Smooth muscle cell (in vitro differentiated cells): ENCODE measurements at regions not wholly inside any gene's neighbourhood (a gene's known extent, or its start where the extent isn't known, plus 50 kb on each side); places are given as distances from the start of the nearest gene placed in this dataset.

Source experiments
- DNase-seq: peaks from one replicate; lab custom pipeline; 2025; ENCODE audit not compliant: unreplicated experiment; lab: John Stamatoyannopoulos, UW
- H2AFZ ChIP-seq: fragments of 200-600 bp; sonication (generic); 2 replicates; pipeline ENCODE4 v1.6.0; 2016; ENCODE audit warnings: antibody characterized with exemption, low read depth, mild to moderate bottlenecking
- H3F3A ChIP-seq: fragments of 200-600 bp; sonication (generic); 2 replicates; pipeline ENCODE4 v1.6.0; 2017; ENCODE audit warnings: antibody characterized with exemption, low read depth
- H3K27ac ChIP-seq: fragments of 200-600 bp; sonication (generic); 2 replicates; pipeline ENCODE4 v1.5.1; 2016; ENCODE audit warnings: low read depth, mild to moderate bottlenecking
- H3K27me3 ChIP-seq: fragments of 200-600 bp; sonication (generic); 2 replicates; pipeline ENCODE4 v1.6.1; 2016; ENCODE audit warnings: low read depth, mild to moderate bottlenecking
- H3K36me3 ChIP-seq: fragments of 200-600 bp; sonication (generic); 2 replicates; pipeline ENCODE4 v1.5.1; 2016; ENCODE audit warnings: low read depth
- H3K4me1 ChIP-seq: fragments of 200-600 bp; sonication (generic); 2 replicates; pipeline ENCODE4 v1.5.1; 2016; ENCODE audit warnings: low read depth
- H3K4me2 ChIP-seq: fragments of 200-600 bp; sonication (generic); 2 replicates; pipeline ENCODE4 v1.6.0; 2016; ENCODE audit warnings: mild to moderate bottlenecking
- H3K4me3 ChIP-seq: fragments of 200-600 bp; sonication (generic); 2 replicates; pipeline ENCODE4 v1.5.1; 2016; ENCODE audit warnings: mild to moderate bottlenecking
- H3K79me2 ChIP-seq: fragments of 200-600 bp; sonication (generic); 2 replicates; pipeline ENCODE4 v1.6.0; 2016; ENCODE audit warnings: low read depth, mild to moderate bottlenecking
- H3K9ac ChIP-seq: fragments of 200-600 bp; sonication (generic); 2 replicates; pipeline ENCODE4 v1.6.0; 2016; ENCODE audit warnings: low read depth
- H3K9me3 ChIP-seq: fragments of 200-600 bp; sonication (generic); replicated peaks from 2 replicates; pipeline ENCODE4 v1.5.1; 2016; ENCODE audit warnings: low read depth
- H4K20me1 ChIP-seq: fragments of 200-600 bp; sonication (generic); 2 replicates; pipeline ENCODE4 v1.6.0; 2016; ENCODE audit warnings: low read depth
- WGBS: methylation state at CpG from one replicate; pipeline ENCODE4 v1.1.7; 2016; ENCODE audit warnings: low lambda C conversion rate; 5-methylcytosine and 5-hydroxymethylcytosine counted together
- TF ChIP-seq, protein P1 (sequence below): fragments of 200-600 bp; sonication (generic); IDR thresholded peaks from 2 replicates; pipeline ENCODE4 v1.5.1; 2017; ENCODE audit warnings: borderline replicate concordance, mild to moderate bottlenecking, antibody characterized with exemption; ENCODE audit not compliant: insufficient read depth, poor library complexity, severe bottlenecking

DNA sequence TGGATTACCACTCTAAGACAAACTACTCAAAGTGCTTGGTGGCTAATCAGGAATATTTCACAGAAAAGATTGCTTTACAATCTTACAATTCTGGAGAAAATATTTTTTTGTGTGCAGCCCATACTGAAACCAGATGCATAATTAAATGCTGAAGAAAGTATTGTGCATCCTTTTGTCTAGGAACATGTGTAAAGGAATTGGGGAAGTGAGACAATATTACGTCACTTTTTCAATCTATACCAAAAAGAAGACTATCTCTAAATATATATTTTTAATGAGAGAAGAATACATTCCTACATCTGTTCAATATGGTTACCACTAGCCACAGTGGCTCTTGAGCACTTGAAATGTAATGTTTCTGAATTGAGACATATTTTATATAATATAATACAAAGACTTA lies 992.5 kb upstream of the ADGRB3 start:
- no peak overlapping the region for H3K4me3 ChIP-seq
- TF ChIP-seq, protein P1, sequence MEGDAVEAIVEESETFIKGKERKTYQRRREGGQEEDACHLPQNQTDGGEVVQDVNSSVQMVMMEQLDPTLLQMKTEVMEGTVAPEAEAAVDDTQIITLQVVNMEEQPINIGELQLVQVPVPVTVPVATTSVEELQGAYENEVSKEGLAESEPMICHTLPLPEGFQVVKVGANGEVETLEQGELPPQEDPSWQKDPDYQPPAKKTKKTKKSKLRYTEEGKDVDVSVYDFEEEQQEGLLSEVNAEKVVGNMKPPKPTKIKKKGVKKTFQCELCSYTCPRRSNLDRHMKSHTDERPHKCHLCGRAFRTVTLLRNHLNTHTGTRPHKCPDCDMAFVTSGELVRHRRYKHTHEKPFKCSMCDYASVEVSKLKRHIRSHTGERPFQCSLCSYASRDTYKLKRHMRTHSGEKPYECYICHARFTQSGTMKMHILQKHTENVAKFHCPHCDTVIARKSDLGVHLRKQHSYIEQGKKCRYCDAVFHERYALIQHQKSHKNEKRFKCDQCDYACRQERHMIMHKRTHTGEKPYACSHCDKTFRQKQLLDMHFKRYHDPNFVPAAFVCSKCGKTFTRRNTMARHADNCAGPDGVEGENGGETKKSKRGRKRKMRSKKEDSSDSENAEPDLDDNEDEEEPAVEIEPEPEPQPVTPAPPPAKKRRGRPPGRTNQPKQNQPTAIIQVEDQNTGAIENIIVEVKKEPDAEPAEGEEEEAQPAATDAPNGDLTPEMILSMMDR: no peak
- no peak overlapping the region for H3K4me2 ChIP-seq
- no peaks in the 10 kb centered on the region for H4K20me1 ChIP-seq
- no peak overlapping the region for H2AFZ ChIP-seq
- no peak overlapping the region for H3K9ac ChIP-seq
- H3K4me1 ChIP-seq: no peaks in the 10 kb centered on the region
- H3K27me3 ChIP-seq: no peaks in the 10 kb centered on the region
- WGBS: 96% methylated on average over 1 of the region's 1 CpG
- no peaks in the 10 kb centered on the region for H3K36me3 ChIP-seq
- H3K79me2 ChIP-seq: no peaks in the 10 kb centered on the region
- no peaks in the 10 kb centered on the region for H3K9me3 ChIP-seq
- H3K27ac ChIP-seq: no peak overlapping the region
- no peaks in the 10 kb centered on the region for H3F3A ChIP-seq
- no peak for DNase-seq

DNA sequence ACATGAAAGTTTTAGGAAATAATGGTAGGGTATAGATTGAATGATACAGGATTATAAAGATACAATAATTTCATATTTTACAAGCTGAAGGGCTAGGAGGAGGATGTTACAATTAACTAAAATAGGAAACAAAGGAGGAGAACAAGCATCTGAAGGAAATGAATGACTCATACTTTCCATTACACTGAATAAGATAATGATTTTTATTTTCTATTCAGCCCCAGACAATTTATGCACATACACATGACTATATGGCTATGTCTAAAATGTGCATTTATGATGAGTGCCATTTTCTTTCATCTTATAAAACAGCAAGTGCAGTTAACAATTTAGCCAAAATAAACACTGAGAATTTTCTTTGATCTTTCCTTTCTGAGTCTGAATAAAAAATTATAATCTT lies 994.6 kb upstream of the ADGRB3 start:
- no peak for DNase-seq
- H3K36me3 ChIP-seq: no peaks in the 10 kb centered on the region
- H3K4me2 ChIP-seq: no peak overlapping the region
- no peak overlapping the region for H3K27ac ChIP-seq
- no peaks in the 10 kb centered on the region for H3F3A ChIP-seq
- no peak overlapping the region for H3K9ac ChIP-seq
- H3K4me3 ChIP-seq: no peak overlapping the region
- no peaks in the 10 kb centered on the region for H3K27me3 ChIP-seq
- H3K9me3 ChIP-seq: no peaks in the 10 kb centered on the region
- H2AFZ ChIP-seq: no peak overlapping the region
- TF ChIP-seq, protein P1: no peak
- H3K4me1 ChIP-seq: no peaks in the 10 kb centered on the region
- H3K79me2 ChIP-seq: no peaks in the 10 kb centered on the region
- no peaks in the 10 kb centered on the region for H4K20me1 ChIP-seq

DNA sequence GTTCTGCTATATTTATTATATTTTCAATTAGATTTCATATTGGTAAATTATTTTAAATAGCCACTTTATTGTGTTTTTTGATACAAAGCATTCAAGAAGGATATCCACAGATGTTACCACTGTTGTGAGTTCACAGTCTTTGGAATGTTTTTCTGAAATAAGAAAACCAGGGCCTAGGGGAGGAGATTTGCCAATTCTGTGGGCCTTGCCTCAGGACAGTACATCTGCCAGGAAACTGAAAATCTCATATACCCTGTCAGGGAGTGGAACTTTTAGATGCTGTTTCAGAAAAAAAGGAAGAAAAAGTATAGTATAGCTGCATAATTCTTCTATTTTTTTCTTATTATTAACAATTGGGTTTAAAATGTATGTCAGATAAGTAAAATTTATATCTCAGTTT lies 995.9 kb upstream of the ADGRB3 start:
- Histone ChIP-seq H3K4me1 (no peaks in the 10 kb centered on the region), H3F3A (no peaks in the 10 kb centered on the region), H3K4me2 (no peak overlapping the region), H3K27ac (no peak overlapping the region), H3K9ac (no peak overlapping the region), H3K79me2 (no peaks in the 10 kb centered on the region), H3K9me3 (no peaks in the 10 kb centered on the region), H3K4me3 (no peak overlapping the region), H3K27me3 (no peaks in the 10 kb centered on the region), H2AFZ (no peak overlapping the region), H4K20me1 (no peaks in the 10 kb centered on the region), H3K36me3 (no peaks in the 10 kb centered on the region)
- TF ChIP-seq, protein P1: no peak
- no peak for DNase-seq

DNA sequence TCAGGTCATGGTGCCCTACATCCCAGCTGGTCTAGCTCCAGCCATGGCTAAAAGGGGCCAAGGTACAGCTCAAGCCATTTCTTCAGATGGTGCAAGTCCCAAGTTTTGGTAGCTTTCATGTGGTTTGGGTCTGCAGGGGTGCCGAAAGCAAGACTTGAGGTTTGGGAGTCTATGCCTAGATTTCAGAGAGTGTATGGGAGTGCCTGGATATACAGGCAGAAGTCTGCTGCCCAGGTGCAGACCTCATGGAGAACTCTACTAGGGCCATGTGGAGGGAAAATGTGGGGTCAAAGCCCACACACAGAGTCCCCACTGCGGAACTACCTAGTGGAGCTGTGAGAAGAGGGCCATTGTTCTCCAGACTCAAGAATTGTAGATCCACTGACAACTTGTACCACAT lies 1000.9 kb upstream of the ADGRB3 start:
- Histone ChIP-seq H3K36me3 (no peaks in the 10 kb centered on the region), H3K4me2 (no peak overlapping the region), H3K4me3 (no peak overlapping the region), H3K9ac (no peak overlapping the region), H3K4me1 (no peaks in the 10 kb centered on the region), H3F3A (no peaks in the 10 kb centered on the region), H2AFZ (no peak overlapping the region), H3K79me2 (no peaks in the 10 kb centered on the region), H3K27me3 (no peaks in the 10 kb centered on the region), H3K9me3 (no peaks in the 10 kb centered on the region), H3K27ac (no peak overlapping the region), H4K20me1 (no peaks in the 10 kb centered on the region)
- TF ChIP-seq, protein P1: no peak
- WGBS: 95% methylated on average over 2 of the region's 2 CpGs
- no peak for DNase-seq
